SK-N-SH (cell line): ENCODE measurements at regions not wholly inside any gene's neighbourhood (a gene's known extent, or its start where the extent isn't known, plus 50 kb on each side); places are given as distances from the start of the nearest gene placed in this dataset.
A peak's percentile ranks its signal among the peaks of the same experiment; 100 is the strongest.

Experiments
- CTCF ChIA-PET: fragments of 300-600, 350-600 bp; formaldehyde crosslinking; extraction: SDS; loops from one replicate; lab custom pipeline; 2021; lab: Yijun Ruan, JAX
- POLR2A ChIA-PET: fragments of 350-600 bp; sonication (Branson Sonifier 250); formaldehyde crosslinking; extraction: SDS; loops from one replicate; lab custom pipeline; 2020; ENCODE audit warnings: antibody characterized with exemption, inconsistent platforms; lab: Yijun Ruan, JAX
- DNase-seq: peaks from one replicate; pipeline ENCODE4 v3.0.0; 2012
- H2AFZ ChIP-seq: fragments of 200-600 bp; sonication (generic); 2 replicates; pipeline ENCODE4 v1.8.1; 2016; ENCODE audit warnings: antibody characterized with exemption, mild to moderate bottlenecking, low read depth
- H3F3A ChIP-seq: fragments of 200-600 bp; sonication (generic); replicated peaks from 2 replicates; pipeline ENCODE3; 2016; ENCODE audit warnings: antibody characterized with exemption, mild to moderate bottlenecking; ENCODE audit not compliant: insufficient read depth
- H3K27ac ChIP-seq, 2 experiments: fragments of 200-500 bp in 1 of 2; fragments of 200-600 bp in 1 of 2; sonication (Bioruptor generic) in 1 of 2; sonication (generic), shearing (Covaris generic) in 1 of 2; 2 replicates each; pipeline versions ENCODE4 v1.5.1 to v1.6.1; 2014 to 2016; ENCODE audit warnings: low read depth in 2 of 2, inconsistent platforms in 1 of 2, low read length in 1 of 2, mild to moderate bottlenecking in 1 of 2, mixed read lengths in 1 of 2
- H3K27me3 ChIP-seq: fragments of 200-600 bp; sonication (generic), shearing (Covaris generic); 2 replicates; pipeline ENCODE4 v1.6.1; 2016; ENCODE audit warnings: mixed run types; ENCODE audit not compliant: insufficient read depth
- H3K36me3 ChIP-seq, 2 experiments: fragments of 200-500 bp in 1 of 2; fragments of 200-600 bp in 1 of 2; sonication (Bioruptor generic) in 1 of 2; sonication (generic) in 1 of 2; replicated peaks in 1 of 2; 2 replicates each; pipeline versions ENCODE3 to v1.5.1; 2014 to 2016; ENCODE audit warnings: low read length in 1 of 2, mild to moderate bottlenecking in 1 of 2; ENCODE audit not compliant: insufficient read depth in 2 of 2, control insufficient read depth in 1 of 2
- H3K4me1 ChIP-seq, 2 experiments: fragments of 200-500 bp in 1 of 2; fragments of 200-600 bp in 1 of 2; sonication (Bioruptor generic) in 1 of 2; sonication (generic), shearing (Covaris generic) in 1 of 2; 2 replicates each; pipeline versions ENCODE4 v1.5.1 to v1.6.1; 2014 to 2016; ENCODE audit warnings: low read depth in 1 of 2, low read length in 1 of 2, mixed run types in 1 of 2; ENCODE audit not compliant: insufficient read depth in 2 of 2, control insufficient read depth in 1 of 2
- H3K4me2 ChIP-seq: fragments of 200-600 bp; sonication (generic), shearing (Covaris generic); 2 replicates; pipeline ENCODE4 v1.6.1; 2017; ENCODE audit warnings: mixed run types
- H3K4me3 ChIP-seq, 2 experiments: fragments of 200-500 bp in 1 of 2; fragments of 200-600 bp in 1 of 2; sonication (Bioruptor generic) in 1 of 2; sonication (generic), shearing (Covaris generic) in 1 of 2; 2 replicates each; pipeline versions ENCODE4 v1.5.1 to v1.8.1; 2014 to 2016; ENCODE audit warnings: low read depth in 2 of 2, inconsistent platforms in 1 of 2, low read length in 1 of 2, mild to moderate bottlenecking in 1 of 2, mixed read lengths in 1 of 2, moderate library complexity in 1 of 2
- H3K79me2 ChIP-seq: fragments of 200-600 bp; sonication (generic); 2 replicates; pipeline ENCODE4 v1.8.1; 2017; ENCODE audit warnings: mild to moderate bottlenecking; ENCODE audit not compliant: insufficient read depth
- H3K9ac ChIP-seq: fragments of 200-600 bp; sonication (generic); 2 replicates; pipeline ENCODE4 v1.6.1; 2017; ENCODE audit warnings: mixed run types
- H3K9me2 ChIP-seq: fragments of 200-600 bp; sonication (generic); 2 replicates; pipeline ENCODE4 v1.6.1; 2017; ENCODE audit warnings: mixed run types
- H3K9me3 ChIP-seq: fragments of 200-600 bp; sonication (generic); 2 replicates; pipeline ENCODE4 v1.6.1; 2017; ENCODE audit warnings: mixed run types, mild to moderate bottlenecking, moderate library complexity
- H4K20me1 ChIP-seq: fragments of 200-600 bp; sonication (generic); 2 replicates; pipeline ENCODE4 v1.6.1; 2017; ENCODE audit warnings: mild to moderate bottlenecking, mixed run types; ENCODE audit not compliant: insufficient read depth
- ELF1 ChIP-seq: IDR thresholded peaks from 2 replicates; pipeline ENCODE4 v1.4.0; 2012
- EP300 ChIP-seq, 2 experiments: IDR thresholded peaks; 2 replicates each; pipeline versions ENCODE4 v1.4.0 to v1.6.1; 2012; ENCODE audit warnings: borderline replicate concordance in 1 of 2, low read depth in 1 of 2, low read length in 1 of 2
- FOSL2 ChIP-seq: IDR thresholded peaks from 2 replicates; pipeline ENCODE4 v1.4.0; 2012; ENCODE audit warnings: low read depth, mild to moderate bottlenecking, moderate library complexity, borderline replicate concordance
- GABPA ChIP-seq: IDR thresholded peaks from 2 replicates; pipeline ENCODE4 v1.4.0; 2012; ENCODE audit warnings: low read depth, mild to moderate bottlenecking
- MEF2A ChIP-seq: IDR thresholded peaks from 2 replicates; pipeline ENCODE4 v1.4.0; 2012; ENCODE audit warnings: low read depth, borderline replicate concordance
- SMC3 ChIP-seq: IDR thresholded peaks from 2 replicates; pipeline ENCODE4 v1.6.1; 2012; ENCODE audit warnings: low read depth, low read length, improper control_type of control experiment
- TAF1 ChIP-seq: IDR thresholded peaks from 2 replicates; pipeline ENCODE4 v1.6.1; 2012; ENCODE audit warnings: low read depth, mild to moderate bottlenecking, low read length, moderate library complexity, borderline replicate concordance
- TCF12 ChIP-seq: IDR thresholded peaks from 2 replicates; pipeline ENCODE4 v1.4.0; 2012
- YY1 ChIP-seq: IDR thresholded peaks from 2 replicates; pipeline ENCODE4 v1.4.0; 2012; ENCODE audit warnings: low read depth, mild to moderate bottlenecking
- WGBS: methylation state at CpG from one replicate; pipeline ENCODE4 v1.1.6; 2017; ENCODE audit warnings: low lambda C conversion rate; 5-methylcytosine and 5-hydroxymethylcytosine counted together
- TF ChIP-seq, protein P1 (sequence below): IDR thresholded peaks from 2 replicates; pipeline ENCODE4 v1.6.1; 2012; ENCODE audit warnings: mild to moderate bottlenecking, low read depth, low read length, moderate library complexity
- TF ChIP-seq, protein P2 (sequence below): fragments of 200-600 bp; sonication (generic); IDR thresholded peaks from 2 replicates; pipeline ENCODE4 v1.6.1; 2017; ENCODE audit warnings: antibody characterized with exemption, mild to moderate bottlenecking, moderate library complexity
- TF ChIP-seq, protein P3 (sequence below): fragments of 150-350 bp; IDR thresholded peaks from 2 replicates; pipeline ENCODE4 v1.6.1; 2016; ENCODE audit warnings: mild to moderate bottlenecking, low read depth, low read length
- TF ChIP-seq, protein P4 (sequence below): fragments of 150-350 bp; IDR thresholded peaks from 2 replicates; pipeline ENCODE4 v1.6.1; 2017; ENCODE audit warnings: antibody characterized with exemption, low read length, low read depth, borderline replicate concordance
- TF ChIP-seq, protein P5 (sequence below): IDR thresholded peaks from 2 replicates; pipeline ENCODE4; 2012

DNA sequence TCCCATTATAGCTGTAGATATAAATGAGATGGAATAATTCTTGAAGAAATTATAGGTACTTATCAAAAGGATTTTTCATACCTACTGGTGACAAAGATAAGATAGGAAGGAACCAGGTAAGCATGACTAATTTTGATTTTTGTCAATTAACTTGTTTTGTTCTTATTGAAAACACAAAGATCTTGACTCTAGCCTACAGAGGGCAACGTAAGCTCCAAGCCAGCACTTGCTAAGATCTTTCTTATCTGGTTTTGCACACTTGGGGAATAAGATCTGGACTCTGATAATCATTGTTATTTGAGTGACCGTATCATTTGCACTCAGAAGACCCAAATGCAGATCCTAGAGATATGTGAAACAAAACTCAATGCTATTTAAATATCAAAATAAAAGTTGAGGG, 223.4 kb downstream of the VEGFC start:
- H4K20me1 ChIP-seq = no peaks in the 10 kb centered on the region
- no peaks in the 10 kb centered on the region for H3K9me2 ChIP-seq
- DNase-seq = no peak
- H3K36me3 ChIP-seq = no peaks in the 10 kb centered on the region
- POLR2A ChIA-PET = no interaction called here
- H3K27me3 ChIP-seq = peaks cover 9% of the 10 kb centered on the region; the same call in 1 of the 2 replicates
- no peaks in the 10 kb centered on the region for H3K79me2 ChIP-seq
- H3F3A ChIP-seq = no peaks in the 10 kb centered on the region
- no peak overlapping the region for H3K27ac ChIP-seq
- H3K4me3 ChIP-seq = no peak overlapping the region
- no peaks in the 10 kb centered on the region for H3K9me3 ChIP-seq
- H3K4me1 ChIP-seq = no peaks in the 10 kb centered on the region
- 4% methylated on average over 2 of the region's 2 CpGs for WGBS
- no peak overlapping the region for H3K4me2 ChIP-seq
- TF ChIP-seq, protein P1, sequence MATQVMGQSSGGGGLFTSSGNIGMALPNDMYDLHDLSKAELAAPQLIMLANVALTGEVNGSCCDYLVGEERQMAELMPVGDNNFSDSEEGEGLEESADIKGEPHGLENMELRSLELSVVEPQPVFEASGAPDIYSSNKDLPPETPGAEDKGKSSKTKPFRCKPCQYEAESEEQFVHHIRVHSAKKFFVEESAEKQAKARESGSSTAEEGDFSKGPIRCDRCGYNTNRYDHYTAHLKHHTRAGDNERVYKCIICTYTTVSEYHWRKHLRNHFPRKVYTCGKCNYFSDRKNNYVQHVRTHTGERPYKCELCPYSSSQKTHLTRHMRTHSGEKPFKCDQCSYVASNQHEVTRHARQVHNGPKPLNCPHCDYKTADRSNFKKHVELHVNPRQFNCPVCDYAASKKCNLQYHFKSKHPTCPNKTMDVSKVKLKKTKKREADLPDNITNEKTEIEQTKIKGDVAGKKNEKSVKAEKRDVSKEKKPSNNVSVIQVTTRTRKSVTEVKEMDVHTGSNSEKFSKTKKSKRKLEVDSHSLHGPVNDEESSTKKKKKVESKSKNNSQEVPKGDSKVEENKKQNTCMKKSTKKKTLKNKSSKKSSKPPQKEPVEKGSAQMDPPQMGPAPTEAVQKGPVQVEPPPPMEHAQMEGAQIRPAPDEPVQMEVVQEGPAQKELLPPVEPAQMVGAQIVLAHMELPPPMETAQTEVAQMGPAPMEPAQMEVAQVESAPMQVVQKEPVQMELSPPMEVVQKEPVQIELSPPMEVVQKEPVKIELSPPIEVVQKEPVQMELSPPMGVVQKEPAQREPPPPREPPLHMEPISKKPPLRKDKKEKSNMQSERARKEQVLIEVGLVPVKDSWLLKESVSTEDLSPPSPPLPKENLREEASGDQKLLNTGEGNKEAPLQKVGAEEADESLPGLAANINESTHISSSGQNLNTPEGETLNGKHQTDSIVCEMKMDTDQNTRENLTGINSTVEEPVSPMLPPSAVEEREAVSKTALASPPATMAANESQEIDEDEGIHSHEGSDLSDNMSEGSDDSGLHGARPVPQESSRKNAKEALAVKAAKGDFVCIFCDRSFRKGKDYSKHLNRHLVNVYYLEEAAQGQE = no peak
- no peak for TF ChIP-seq MEF2A
- TF ChIP-seq, protein P2, sequence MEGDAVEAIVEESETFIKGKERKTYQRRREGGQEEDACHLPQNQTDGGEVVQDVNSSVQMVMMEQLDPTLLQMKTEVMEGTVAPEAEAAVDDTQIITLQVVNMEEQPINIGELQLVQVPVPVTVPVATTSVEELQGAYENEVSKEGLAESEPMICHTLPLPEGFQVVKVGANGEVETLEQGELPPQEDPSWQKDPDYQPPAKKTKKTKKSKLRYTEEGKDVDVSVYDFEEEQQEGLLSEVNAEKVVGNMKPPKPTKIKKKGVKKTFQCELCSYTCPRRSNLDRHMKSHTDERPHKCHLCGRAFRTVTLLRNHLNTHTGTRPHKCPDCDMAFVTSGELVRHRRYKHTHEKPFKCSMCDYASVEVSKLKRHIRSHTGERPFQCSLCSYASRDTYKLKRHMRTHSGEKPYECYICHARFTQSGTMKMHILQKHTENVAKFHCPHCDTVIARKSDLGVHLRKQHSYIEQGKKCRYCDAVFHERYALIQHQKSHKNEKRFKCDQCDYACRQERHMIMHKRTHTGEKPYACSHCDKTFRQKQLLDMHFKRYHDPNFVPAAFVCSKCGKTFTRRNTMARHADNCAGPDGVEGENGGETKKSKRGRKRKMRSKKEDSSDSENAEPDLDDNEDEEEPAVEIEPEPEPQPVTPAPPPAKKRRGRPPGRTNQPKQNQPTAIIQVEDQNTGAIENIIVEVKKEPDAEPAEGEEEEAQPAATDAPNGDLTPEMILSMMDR = peak; percentile 16; the same call in 1 of the 2 replicates
- CTCF ChIA-PET = no interaction called here
- no peak overlapping the region for H2AFZ ChIP-seq
- no peak overlapping the region for H3K9ac ChIP-seq

DNA sequence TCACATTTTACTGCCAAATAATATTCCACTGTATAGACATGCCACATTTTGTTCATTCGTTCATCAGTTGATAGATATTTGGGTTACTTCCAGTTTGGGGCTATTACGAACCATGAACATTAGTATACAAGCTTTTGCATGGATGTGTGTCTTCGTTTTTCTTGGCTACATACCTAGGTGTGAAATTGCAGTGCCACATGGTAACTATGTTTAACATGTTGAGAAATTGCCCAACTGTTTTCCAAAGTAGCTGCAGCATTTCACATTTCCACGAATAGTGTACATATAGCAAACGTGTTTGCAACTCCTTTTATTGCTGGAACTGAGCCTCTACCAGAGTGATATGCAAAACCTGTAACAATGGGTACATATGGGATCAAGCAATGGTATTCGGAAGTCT, 221.5 kb downstream of the VEGFC start:
- POLR2A ChIA-PET = no interaction called here
- CTCF ChIA-PET = no interaction called here
- Histone ChIP-seq H3K9ac (no peak overlapping the region), H3K9me3 (no peaks in the 10 kb centered on the region), H3K27ac (no peak overlapping the region), H3K4me2 (no peak overlapping the region), H3K4me3 (no peak overlapping the region), H3F3A (no peaks in the 10 kb centered on the region), H3K4me1 (no peaks in the 10 kb centered on the region), H2AFZ (no peak overlapping the region), H3K9me2 (no peaks in the 10 kb centered on the region), H4K20me1 (no peaks in the 10 kb centered on the region), H3K36me3 (no peaks in the 10 kb centered on the region), H3K27me3 (peaks cover 20% of the 10 kb centered on the region; the same call in 1 of the 2 replicates), H3K79me2 (no peaks in the 10 kb centered on the region)
- WGBS = 22% methylated on average over 6 of the region's 6 CpGs
- TF ChIP-seq, protein P3, sequence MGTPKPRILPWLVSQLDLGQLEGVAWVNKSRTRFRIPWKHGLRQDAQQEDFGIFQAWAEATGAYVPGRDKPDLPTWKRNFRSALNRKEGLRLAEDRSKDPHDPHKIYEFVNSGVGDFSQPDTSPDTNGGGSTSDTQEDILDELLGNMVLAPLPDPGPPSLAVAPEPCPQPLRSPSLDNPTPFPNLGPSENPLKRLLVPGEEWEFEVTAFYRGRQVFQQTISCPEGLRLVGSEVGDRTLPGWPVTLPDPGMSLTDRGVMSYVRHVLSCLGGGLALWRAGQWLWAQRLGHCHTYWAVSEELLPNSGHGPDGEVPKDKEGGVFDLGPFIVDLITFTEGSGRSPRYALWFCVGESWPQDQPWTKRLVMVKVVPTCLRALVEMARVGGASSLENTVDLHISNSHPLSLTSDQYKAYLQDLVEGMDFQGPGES = no peak
- TF ChIP-seq EP300 (IDR thresholded peaks at IDR 0.05; ENCODE audit: borderline replicate concordance in 1 of 2, low read depth in 1 of 2, low read length in 1 of 2) (no peak), GABPA (no peak), MEF2A (no peak), FOSL2 (no peak), TAF1 (no peak), ELF1 (no peak), TCF12 (no peak), SMC3 (no peak), YY1 (no peak)
- TF ChIP-seq, protein P4, sequence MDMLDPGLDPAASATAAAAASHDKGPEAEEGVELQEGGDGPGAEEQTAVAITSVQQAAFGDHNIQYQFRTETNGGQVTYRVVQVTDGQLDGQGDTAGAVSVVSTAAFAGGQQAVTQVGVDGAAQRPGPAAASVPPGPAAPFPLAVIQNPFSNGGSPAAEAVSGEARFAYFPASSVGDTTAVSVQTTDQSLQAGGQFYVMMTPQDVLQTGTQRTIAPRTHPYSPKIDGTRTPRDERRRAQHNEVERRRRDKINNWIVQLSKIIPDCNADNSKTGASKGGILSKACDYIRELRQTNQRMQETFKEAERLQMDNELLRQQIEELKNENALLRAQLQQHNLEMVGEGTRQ = no peak
- TF ChIP-seq, protein P5, sequence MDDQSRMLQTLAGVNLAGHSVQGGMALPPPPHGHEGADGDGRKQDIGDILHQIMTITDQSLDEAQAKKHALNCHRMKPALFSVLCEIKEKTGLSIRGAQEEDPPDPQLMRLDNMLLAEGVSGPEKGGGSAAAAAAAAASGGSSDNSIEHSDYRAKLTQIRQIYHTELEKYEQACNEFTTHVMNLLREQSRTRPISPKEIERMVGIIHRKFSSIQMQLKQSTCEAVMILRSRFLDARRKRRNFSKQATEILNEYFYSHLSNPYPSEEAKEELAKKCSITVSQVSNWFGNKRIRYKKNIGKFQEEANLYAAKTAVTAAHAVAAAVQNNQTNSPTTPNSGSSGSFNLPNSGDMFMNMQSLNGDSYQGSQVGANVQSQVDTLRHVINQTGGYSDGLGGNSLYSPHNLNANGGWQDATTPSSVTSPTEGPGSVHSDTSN = no peak
- TF ChIP-seq, protein P2 = no peak
- no peak for DNase-seq
